HG03039 (cell line): ENCODE measurements at regions not wholly inside any gene's neighbourhood (a gene's known extent, or its start where the extent isn't known, plus 50 kb on each side); places are given as distances from the start of the nearest gene placed in this dataset.
A peak's percentile ranks its signal among the peaks of the same experiment; 100 is the strongest.

Experiments used
- ATAC-seq: cut with Tn5 transposase; IDR thresholded peaks from one replicate; pipeline ENCODE4 v1.9.1; 2021; ENCODE audit warnings: mild to moderate bottlenecking, moderate library complexity; ENCODE audit not compliant: unreplicated experiment

DNA sequence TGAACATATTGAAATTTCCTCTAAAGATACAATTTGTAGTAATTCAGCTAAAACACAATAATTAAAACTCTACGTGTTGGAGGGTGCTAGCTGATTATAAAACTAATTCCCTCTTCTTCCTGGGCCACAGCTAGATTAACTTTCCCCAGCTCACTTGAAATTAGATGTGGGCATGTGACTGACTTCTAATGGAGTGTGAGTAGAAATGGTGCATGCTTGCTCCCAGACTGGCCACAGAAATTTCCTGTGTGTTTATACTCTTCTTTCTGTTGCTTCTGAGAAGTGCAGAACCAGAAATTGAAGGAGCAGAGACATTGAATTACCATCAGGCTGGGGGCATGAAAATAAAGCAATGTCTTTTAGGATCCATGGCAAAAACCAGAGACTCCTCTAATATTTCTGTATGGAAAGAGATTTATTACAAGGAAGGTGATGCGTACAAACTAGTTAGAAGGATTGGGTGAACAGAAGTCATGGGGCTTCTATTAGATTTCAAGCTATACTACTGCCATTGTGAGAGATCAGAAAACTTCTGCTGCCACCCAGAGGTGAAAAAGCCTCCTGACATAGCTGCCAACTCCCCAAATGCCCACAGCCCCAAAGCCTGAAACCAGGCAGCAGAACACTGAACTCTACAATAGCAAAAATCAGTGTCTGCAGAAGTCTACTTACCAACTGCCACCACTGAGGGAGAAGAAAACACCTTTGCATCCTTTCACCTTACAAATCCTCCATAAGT lies 379.2 kb upstream of the MIR17HG start:
- no peak for ATAC-seq

DNA sequence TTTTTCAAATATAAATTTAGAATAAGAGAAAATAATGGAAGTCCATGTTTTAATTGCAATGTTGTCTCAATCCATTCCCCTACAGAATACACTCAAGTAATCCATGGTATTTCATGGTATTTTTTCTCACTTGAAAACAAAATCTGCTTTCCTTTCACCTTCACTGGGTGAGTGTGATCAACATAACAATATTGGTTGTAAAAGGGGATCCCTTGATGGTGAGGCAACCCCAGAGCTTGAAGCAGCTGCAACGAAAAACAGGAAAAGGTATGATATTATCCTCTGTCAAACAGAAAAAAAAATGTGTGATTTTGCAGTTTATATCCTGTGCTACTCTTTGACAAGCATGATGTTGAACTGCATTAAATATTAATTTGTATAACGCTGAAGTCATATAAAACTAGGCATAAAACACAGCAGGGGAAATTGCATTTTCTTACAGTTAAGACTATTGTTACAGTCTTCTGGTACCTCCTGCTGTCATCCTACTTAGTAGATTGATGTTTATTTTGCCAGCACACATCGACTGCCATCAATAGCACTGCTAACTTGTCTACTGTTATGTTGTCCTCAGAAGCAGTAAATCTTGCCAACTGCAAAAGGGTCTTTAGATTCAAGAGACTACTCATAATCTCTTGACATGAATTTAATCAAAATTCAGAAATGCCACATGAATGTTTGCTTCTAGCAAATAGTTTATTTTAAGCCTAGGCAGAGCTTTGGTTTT lies 373.1 kb upstream of the MIR17HG start:
- no peak for ATAC-seq

DNA sequence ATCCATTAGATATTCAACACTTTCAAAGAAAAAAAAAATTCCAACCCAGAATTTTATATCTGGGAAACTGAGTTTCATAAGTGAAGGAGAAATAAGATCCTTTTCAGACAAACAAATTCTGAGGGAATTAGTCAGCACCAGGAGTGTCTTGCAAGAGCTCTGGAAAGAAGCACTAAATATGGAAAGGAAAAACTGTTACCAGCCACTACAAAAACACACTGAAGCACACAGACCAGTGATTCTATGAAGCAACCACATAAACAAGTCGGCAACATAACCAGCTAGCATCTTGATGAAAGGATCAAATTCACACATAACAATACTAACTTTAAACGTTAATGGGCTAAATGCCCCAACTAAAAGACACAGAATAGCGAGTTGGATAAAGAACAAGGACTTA lies 368.4 kb upstream of the MIR17HG start:
- no peak for ATAC-seq

DNA sequence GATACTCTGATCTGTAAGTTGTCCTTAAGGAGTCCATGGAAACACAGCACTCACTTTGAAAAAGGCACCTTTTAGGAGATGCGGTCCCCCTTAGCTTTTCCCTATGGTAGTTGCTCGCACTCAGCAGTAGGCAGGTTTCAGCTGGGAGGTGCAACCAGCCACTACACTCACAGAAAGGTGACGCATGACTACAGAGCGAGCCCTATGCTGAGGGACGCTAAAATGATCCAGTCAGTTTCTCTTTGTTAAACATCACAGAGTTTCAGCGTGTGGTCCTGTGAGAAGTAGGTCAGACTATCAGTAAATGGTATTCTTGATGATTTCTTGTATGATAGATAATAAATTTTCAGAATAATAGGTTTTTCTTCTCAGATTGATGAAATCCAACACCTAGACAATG lies 362.7 kb upstream of the MIR17HG start:
- no peak for ATAC-seq

DNA sequence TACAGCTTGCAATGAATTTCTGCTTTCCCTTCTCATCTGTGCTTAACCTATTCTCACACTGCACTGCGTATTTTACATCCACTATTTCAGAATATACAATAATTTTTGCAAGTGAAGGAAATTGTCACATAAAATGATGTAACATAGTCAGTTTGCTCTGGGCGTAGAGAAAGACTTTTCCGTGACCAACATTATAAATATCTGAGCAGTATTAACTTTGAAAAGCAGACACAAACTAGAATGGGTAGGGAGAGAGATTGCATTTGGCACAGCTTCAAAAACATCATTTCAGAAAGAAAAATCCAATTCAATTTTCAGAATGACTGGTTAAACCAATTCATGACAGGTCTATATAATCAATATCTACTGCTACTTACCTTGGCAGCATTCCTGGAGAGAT lies 352.5 kb upstream of the MIR17HG start:
- ATAC-seq, result no peak

DNA sequence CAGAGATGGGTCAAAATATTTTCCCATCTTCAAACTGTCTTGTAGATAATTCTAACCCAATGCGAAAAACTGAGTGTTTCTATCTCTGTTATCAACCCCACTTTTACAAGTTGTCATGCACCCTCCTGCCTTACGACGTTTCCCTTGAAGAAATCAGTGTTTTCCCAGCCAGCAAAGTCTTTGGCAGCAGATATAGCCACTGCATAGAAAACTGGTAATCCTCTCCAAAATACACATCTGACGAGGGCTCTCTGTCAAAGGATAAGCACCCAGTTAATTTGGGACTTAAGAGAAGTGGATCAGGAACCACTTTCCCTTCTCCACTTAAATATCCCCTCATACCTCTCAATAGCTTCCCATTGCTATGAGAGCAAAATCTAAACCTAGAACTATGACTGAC lies 351.9 kb upstream of the MIR17HG start:
- ATAC-seq, result no peak

DNA sequence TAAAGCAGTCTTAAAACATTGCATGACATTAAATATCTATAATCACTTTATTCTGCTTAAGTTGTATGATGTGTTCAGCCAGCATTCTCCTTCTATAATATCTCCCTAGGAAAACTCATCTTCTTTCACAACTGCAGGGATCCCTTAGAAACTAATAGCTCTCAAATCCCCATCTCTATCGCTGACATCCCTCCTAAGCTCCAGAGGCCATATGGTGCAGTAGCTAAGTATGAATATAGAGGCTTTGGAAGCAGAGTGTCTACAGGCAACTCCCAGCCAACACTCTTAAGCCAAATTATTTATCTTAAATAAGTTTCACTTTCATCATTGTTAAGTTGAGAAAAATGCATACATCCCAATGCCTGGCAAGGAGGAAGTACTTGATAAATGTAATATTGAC lies 349.5 kb upstream of the MIR17HG start:
- ATAC-seq, result no peak

DNA sequence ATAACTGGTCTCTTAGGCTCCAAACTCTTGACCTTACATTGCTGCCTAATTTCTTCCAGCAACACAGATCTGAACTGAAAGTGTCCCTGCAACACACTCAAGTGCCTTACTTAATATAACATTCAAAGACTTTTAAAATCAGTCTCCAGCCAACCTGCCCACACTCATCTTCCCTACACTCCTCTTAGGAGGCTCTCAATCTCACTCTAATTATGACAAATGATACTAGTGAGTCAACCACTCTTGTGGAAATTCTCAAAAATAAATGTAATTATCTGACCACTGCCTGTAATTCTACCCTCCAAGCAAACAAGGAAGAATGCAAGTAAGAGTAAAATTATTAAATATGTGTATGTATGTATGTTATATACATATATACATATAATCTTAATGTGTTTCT lies 348.1 kb upstream of the MIR17HG start:
- no peak for ATAC-seq

DNA sequence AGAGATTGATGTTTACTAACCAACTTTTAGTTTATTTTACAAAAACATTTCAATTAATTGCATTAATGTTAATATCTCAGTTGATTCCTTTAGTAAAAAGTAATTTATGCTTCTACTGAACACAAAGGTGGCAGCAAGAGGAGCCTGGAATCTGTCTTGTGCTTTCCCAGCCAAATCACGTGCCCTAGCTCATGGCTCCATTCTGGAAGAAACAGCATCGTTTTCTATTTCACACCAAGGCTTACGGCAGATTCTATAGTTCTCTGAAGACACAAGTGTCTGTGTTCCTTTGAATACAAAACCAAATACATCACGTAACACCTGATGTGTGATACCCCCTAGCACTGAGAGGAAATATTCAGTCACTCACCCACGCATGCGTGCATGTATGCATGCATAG lies 346.1 kb upstream of the MIR17HG start:
- ATAC-seq, result no peak

DNA sequence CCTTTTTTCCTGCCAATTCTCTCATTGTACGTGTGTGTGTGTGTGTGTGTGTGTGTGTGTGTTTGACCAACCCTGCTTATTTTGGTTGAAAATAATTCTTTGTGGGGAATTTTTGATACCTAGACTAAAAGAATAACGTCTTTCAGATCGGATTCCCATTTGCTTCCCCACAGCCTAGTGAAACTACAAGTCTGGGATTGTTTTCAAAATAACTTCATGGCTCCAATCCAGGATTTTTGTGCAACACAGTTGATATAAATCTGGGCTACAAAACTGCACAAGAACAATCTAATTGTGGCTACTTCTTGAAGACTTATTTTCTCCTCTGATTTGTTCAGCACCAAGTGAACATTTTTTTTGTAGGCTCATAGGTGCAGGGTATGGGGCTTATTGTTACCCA lies 332.8 kb upstream of the MIR17HG start:
- ATAC-seq, result no peak

DNA sequence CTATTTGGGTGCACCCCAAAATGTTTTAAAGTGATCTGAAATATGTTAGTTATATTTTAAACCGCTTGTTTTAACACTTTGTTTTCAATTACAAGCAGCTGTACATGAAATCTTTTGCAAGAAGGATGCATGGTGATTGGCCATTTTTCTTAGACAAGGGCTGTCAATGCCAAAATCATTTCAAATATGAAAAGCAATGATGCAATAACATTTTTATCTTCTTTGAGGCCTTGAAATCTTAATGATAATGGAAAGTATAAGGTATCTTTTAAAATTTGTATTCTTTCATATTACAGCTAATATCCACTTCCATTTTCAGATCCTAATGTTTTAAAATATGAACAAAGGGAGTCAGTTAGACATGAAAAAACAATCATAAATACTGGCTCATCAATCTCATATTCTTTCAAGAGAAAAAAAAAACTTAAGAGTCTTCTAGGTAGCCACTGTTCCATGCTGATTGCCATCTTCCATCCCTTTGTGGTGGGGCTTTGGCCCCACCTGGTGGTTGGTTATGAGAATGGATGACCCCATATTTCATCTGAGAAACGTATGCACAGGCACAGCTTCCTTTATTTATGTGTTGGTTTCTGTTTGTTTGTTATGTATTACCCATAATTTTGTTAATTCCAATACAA lies 330.3 kb upstream of the MIR17HG start:
- ATAC-seq, result peak; percentile 96

DNA sequence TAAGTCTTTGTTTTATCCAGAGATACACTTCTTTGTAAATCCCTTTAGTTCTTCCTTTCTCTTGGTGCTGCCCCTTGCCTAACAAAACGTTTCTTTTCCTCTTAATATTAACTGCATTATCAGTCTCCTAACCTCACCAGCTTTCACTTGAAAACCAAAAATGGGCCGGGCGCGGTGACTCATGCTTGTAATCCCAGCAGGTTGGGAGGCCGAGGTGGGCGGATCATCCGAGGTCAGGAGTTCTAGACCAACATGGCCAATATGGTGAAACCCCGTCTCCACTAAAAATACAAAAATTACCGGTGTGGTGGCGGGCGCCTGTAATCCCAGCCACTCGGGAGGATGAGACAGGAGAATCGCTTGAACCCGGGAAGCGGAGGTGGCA lies 329.8 kb upstream of the MIR17HG start:
- ATAC-seq, result no peak

DNA sequence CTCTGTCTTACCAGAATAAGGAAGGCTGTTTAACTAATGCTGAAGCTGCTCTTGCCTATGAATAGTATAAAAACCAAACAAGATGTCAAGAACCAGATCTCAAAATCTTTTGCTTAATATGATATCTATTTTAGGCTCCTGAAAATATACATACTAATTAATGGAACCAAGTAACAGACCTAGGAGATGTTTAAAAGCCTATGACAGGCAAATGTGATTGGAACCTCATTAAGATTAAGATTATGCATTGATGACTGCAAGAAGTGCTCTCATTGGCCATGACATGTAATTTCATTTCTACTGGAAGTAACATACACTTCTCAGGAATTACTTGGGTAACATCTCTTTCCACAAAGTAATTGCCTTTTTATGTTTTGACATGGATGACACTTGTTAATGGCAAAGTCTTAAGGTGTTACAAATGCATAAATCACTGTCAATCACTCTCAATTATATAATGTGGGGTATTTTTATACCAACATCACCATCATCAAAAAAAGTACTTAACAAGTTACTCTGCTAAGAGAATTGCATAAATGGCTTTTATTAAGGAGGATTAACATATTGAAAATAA lies 326.9 kb upstream of the MIR17HG start:
- ATAC-seq, result no peak

DNA sequence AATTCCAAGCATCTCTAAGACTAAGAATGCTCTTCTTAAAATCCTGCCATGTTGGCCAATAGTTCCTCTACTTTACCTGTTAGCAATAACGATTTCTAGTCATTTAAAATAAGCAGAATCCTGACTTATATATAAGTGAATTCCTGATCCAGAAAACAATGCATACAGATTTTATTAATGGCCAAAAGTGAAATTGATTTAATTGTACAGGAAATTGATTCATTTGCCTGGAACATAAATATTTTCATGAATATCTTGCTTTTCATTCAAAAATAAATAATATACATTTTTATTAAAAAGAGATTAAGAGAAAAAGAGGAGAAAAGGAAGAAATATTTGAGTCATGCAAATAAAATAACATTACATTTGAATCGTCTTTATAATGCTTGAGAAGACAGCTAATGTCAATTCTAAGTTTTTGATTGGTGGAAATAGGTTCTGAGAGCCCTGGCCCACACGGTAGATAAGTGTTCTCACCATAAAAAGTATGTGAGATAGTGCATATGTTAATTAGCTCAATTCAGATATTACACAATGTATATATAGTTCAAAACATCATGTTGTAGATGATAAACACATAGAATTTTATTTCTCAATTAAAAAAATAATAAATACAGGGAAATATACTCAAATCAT lies 323.2 kb upstream of the MIR17HG start:
- no peak for ATAC-seq

DNA sequence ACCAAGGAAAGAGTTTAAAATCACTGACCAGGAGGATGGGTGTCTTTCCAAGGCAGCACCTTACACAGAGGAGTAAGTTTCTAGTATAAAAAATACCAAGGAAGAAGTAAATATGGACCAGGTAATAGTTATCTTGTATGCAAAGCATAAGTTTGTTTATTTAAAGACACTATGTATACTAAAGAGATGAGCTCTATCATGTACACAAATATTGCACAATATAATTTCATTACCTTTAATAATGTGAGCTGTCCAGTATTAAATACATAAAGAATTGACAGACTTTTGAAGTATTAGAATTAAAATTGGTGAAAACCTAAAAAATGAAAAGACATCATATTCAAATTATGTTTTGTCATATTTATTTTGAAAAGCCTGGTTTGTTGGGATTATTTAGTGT lies 322.0 kb upstream of the MIR17HG start:
- ATAC-seq, result no peak

DNA sequence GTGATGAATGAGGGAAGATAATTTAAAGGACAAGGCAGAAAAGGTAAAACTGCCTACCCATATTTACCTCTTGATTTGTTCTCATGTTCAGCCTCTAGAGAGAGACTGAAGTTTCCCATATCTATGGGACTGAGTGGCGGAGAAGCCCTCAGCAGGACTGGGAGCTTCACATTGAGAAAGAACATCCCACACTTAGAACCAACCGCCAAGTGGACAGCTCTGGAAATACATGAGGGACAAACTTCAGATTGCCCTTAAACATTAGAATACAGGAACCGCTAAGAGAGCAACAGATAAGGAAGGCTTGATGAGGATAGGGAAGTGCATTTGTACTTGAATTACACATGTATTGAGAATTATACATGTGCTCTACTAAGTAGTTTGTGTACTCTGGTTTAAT lies 316.0 kb upstream of the MIR17HG start:
- no peak for ATAC-seq

DNA sequence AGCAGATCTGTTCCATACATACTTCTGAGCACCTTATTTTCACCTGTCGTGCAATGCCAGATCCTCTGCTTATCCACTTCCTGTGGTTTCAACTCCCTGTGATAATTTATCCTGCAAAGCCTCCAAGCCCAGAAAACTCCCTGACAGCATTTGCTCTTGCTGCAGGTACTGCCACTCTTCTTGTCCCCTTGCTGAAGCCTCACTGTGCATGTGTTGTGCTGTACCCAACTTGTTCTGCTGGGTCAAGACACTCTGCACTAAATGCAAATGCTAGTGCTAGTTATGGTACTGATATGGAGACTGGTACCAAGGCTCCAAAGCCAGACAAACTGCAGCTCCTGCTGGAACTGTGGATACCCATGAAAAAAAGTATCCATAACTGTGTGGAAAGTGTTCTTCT lies 315.4 kb upstream of the MIR17HG start:
- no peak for ATAC-seq

DNA sequence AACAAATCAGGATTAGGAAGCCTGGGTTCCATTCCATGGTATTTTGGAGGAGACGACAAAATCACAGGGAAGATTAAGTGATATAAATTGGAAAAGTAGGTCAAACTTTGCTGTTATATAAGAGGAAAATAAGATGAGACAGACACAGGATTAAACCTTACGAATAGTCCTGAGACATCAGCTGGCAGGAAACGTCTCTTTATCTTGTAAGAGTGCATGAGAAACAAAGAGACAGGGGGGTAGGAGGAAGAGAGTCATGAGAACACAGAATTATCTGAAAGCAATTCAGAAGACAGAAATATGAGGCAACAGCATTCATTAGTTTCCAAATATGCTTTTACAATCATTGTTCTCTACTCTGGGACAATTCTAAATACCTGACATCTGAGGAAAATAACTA lies 310.6 kb upstream of the MIR17HG start:
- no peak for ATAC-seq

DNA sequence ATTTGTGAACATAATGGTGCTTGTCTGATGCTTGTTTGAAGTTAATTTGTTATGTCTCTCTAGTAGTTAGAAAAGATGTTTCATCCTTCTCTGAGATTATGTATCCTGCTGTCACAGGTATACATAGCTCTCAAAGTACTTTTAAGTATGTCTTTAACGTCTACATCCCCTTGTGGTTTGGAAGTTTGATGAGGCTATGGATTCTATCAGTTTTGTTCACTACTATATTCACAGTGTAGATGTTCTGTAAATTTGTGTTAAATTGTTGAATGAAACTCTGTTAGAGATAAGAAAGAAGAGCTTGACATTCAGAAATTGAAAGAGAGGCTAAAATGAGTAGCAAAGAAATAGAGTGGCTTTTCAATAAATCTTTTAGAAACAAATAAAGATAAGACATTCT lies 304.6 kb upstream of the MIR17HG start:
- no peak for ATAC-seq

DNA sequence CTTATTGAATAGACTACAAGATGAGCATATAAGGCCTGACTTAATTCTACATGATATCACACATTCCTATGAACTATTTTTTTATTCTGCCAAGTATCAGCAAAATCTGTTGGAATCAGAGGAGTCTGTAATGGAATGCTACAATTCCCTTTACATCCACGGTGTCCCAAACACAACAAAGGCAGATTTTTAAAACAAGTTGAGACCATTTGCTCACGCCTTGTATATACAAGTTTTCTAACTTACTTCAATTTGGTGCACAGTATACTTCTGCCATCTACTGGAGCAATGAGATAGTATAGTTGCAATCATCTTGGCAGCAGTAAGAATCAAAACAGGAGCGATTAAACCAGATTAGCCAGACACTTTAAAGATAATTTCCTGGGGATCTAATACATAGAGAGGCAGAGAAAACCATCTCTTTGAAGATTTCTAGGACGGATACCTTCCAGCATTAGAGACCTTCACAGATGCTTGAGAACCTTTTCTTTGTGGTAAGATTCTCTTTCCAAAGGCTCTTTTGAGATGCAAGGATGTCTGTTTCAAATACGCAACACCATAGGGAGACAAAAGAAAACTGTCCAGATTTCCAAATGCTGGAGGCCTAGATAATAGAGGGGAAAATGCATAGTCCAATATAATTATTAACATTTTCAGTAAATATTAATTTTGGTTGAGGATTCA lies 302.0 kb upstream of the MIR17HG start:
- ATAC-seq, result no peak
